MM.1S (cell line): ENCODE measurements at regions not wholly inside any gene's neighbourhood (a gene's known extent, or its start where the extent isn't known, plus 50 kb on each side); places are given as distances from the start of the nearest gene placed in this dataset.

ENCODE experiments used
- EZH2 ChIP-seq: fragments of 300-600 bp; sonication (generic); optimal IDR thresholded peaks from 2 replicates; pipeline ENCODE3; 2017; ENCODE audit warnings: low read depth, mild to moderate bottlenecking, antibody characterized with exemption, low read length, mixed read lengths
- EZH2phosphoT487 ChIP-seq: fragments of 300-600 bp; sonication (generic); IDR thresholded peaks from 2 replicates; pipeline ENCODE4 v1.6.1; 2018; ENCODE audit warnings: antibody characterized with exemption, low read length
- TF ChIP-seq, protein P1 (sequence below): fragments of 300-600 bp; sonication (generic); IDR thresholded peaks from 2 replicates; pipeline ENCODE4 v1.5.1; 2016; ENCODE audit warnings: antibody characterized with exemption, low read length, mixed read lengths

DNA sequence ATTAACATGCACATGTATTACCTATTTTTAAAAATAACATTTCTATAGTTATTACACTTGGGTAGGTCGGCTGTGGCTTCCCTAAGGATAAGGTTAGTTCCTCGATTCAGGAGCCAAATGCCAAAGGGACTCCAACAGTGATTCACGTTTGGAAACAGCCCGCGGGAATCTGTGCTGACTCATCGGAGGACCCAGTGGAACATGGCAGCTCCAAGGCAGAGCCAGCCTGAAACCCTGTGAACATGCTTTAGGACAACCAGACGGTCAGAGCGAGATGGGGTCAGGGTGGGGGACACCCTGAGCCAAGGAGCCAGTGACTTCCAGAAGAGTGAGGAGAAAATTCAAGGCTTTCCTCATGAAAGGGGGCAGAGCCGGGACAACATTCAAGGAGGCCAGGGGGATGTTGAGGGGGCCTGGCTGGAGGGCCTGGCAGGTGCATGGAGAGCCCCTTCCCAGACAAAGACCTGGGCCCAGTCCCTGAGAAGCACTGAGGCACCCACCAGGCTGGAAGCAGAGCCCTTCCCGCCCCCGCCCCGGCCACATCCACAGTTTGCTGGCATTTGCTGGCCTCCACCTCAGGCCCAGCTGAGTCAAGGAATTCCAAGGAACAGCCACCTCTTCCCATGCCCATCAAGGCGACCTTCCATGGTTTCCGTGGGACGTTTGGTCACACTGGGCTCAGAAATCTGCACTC lies 133.2 kb downstream of the SNX5 start:
- TF ChIP-seq, protein P1, sequence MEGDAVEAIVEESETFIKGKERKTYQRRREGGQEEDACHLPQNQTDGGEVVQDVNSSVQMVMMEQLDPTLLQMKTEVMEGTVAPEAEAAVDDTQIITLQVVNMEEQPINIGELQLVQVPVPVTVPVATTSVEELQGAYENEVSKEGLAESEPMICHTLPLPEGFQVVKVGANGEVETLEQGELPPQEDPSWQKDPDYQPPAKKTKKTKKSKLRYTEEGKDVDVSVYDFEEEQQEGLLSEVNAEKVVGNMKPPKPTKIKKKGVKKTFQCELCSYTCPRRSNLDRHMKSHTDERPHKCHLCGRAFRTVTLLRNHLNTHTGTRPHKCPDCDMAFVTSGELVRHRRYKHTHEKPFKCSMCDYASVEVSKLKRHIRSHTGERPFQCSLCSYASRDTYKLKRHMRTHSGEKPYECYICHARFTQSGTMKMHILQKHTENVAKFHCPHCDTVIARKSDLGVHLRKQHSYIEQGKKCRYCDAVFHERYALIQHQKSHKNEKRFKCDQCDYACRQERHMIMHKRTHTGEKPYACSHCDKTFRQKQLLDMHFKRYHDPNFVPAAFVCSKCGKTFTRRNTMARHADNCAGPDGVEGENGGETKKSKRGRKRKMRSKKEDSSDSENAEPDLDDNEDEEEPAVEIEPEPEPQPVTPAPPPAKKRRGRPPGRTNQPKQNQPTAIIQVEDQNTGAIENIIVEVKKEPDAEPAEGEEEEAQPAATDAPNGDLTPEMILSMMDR = no peak
- no peak for TF ChIP-seq EZH2
- no peak for TF ChIP-seq EZH2phosphoT487
